ENCODE measurements at regions not wholly inside any gene's neighbourhood (a gene's known extent, or its start where the extent isn't known, plus 50 kb on each side); places are given as distances from the start of the nearest gene placed in this dataset.

DNA sequence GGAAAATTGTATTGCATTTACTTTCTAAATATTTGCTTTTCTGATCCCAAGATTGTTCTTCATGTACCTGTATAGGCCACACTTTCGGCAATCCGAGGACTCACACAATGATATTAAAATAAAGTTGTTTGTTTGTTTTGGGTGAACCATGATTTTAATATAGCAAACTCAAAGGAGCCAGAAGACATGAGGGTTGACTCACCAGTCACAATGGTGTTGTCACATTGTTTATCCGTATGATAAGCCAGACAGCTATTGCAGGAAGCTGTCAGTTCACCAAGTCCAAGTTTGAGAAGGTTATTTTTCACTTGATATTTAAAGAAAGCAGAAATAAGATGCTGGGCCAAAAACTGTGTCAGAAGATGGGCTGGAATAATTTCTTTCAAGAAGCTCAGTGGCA lies 67.1 kb upstream of the CPM start:
- Histone ChIP-seq H3K4me3 (ENCODE audit: low read depth, low read length, poor library complexity, severe bottlenecking) (no peak overlapping the region), H3K4me1 (ENCODE audit: insufficient read depth, low read length, poor library complexity, severe bottlenecking) (no peaks in the 10 kb centered on the region), H3K36me3 (ENCODE audit: insufficient read depth, low read length) (no peaks in the 10 kb centered on the region), H3K79me2 (ENCODE audit: insufficient read depth, low read depth, low read length) (no peaks in the 10 kb centered on the region), H3K9me3 (ENCODE audit: low read length) (peaks cover 7% of the 10 kb centered on the region; the same call in 1 of the 2 replicates), H3K27ac (ENCODE audit: low read depth, low read length, poor library complexity, severe bottlenecking) (no peak overlapping the region), H4K20me1 (ENCODE audit: insufficient read depth, low read length) (no peaks in the 10 kb centered on the region), H2AFZ (ENCODE audit: low read length) (no peak overlapping the region), H3K9me2 (ENCODE audit: insufficient read depth, low read length) (no peaks in the 10 kb centered on the region), H3K4me2 (ENCODE audit: low read length) (no peak overlapping the region)
- CTCF ChIA-PET (ENCODE audit: unreplicated experiment): no interaction called here
- no peak for DNase-seq (ENCODE audit: low spot score)
- intact Hi-C loops (cut with micrococcal nuclease; ENCODE audit: unreplicated experiment): no loop called here
- BruUV-seq (replicated peaks): no TSS peak
- POLR2A ChIA-PET: interaction anchor here (0.6 kb wide), 1 partner anchor 103 kb away, joined by 11 read pairs; no protein-coding TSS in a partner anchor
- TF ChIP-seq EZH2phosphoT487 (IDR thresholded peaks at IDR 0.05; ENCODE audit: borderline replicate concordance, low read depth, low read length) (no peak), CTCF (conservative IDR thresholded peaks at IDR 0.05; ENCODE audit: low read length) (no peak)

GRCh38 chr12:69000540-69001243 lies 67.7 kb upstream of the CPM start:
- Histone ChIP-seq H3K9me2 (ENCODE audit: insufficient read depth, low read length) (no peaks in the 10 kb centered on the region), H3K4me2 (ENCODE audit: low read length) (no peak overlapping the region), H3K4me1 (ENCODE audit: insufficient read depth, low read length, poor library complexity, severe bottlenecking) (no peaks in the 10 kb centered on the region), H3K27ac (ENCODE audit: low read depth, low read length, poor library complexity, severe bottlenecking) (no peak overlapping the region), H3K36me3 (ENCODE audit: insufficient read depth, low read length) (no peaks in the 10 kb centered on the region), H3K4me3 (ENCODE audit: low read depth, low read length, poor library complexity, severe bottlenecking) (no peak overlapping the region), H3K9me3 (ENCODE audit: low read length) (peaks cover 7% of the 10 kb centered on the region; the same call in 1 of the 2 replicates), H4K20me1 (ENCODE audit: insufficient read depth, low read length) (no peaks in the 10 kb centered on the region), H2AFZ (ENCODE audit: low read length) (no peak overlapping the region), H3K79me2 (ENCODE audit: insufficient read depth, low read depth, low read length) (no peaks in the 10 kb centered on the region)
- ChIA-PET POLR2A (interaction anchor here (0.6 kb wide), 1 partner anchor 103 kb away, joined by 11 read pairs; no protein-coding TSS in a partner anchor), CTCF (ENCODE audit: unreplicated experiment) (no interaction called here)
- intact Hi-C loops (cut with micrococcal nuclease; ENCODE audit: unreplicated experiment): no loop called here
- BruUV-seq (replicated peaks): no TSS peak
- DNase-seq (ENCODE audit: low spot score): no peak
- TF ChIP-seq EZH2phosphoT487 (IDR thresholded peaks at IDR 0.05; ENCODE audit: borderline replicate concordance, low read depth, low read length): no peak
- TF ChIP-seq CTCF (conservative IDR thresholded peaks at IDR 0.05; ENCODE audit: low read length): no peak

DNA sequence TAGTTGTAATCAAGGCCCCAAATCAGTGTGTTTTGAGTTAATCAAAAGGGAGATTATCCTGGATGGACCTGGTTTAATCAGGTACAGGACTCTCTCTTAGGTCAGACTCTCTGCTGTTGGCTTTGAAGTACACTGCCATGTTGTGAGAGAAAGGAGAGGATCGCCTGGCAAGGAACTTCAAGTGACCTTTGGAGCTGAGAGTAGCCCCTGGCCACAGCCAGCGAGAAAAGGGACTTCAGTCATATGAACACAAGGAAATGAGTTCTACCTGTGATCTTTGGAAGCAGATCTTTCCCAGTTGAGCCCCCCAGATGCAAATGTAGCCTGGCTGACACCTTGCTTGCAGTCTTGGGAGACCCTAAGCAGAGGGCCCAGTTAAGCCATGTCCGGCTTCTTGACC lies 68.3 kb upstream of the CPM start:
- no peak for TF ChIP-seq CTCF (conservative IDR thresholded peaks at IDR 0.05; ENCODE audit: low read length)
- no peak for TF ChIP-seq EZH2phosphoT487 (IDR thresholded peaks at IDR 0.05; ENCODE audit: borderline replicate concordance, low read depth, low read length)
- CTCF ChIA-PET (ENCODE audit: unreplicated experiment): no interaction called here
- Histone ChIP-seq H3K4me1 (ENCODE audit: insufficient read depth, low read length, poor library complexity, severe bottlenecking) (no peaks in the 10 kb centered on the region), H3K9me2 (ENCODE audit: insufficient read depth, low read length) (no peaks in the 10 kb centered on the region), H3K4me2 (ENCODE audit: low read length) (no peak overlapping the region), H3K9me3 (ENCODE audit: low read length) (peaks cover 7% of the 10 kb centered on the region; the same call in 1 of the 2 replicates), H3K36me3 (ENCODE audit: insufficient read depth, low read length) (no peaks in the 10 kb centered on the region), H3K79me2 (ENCODE audit: insufficient read depth, low read depth, low read length) (no peaks in the 10 kb centered on the region), H3K27ac (ENCODE audit: low read depth, low read length, poor library complexity, severe bottlenecking) (no peak overlapping the region), H2AFZ (ENCODE audit: low read length) (no peak overlapping the region), H3K4me3 (ENCODE audit: low read depth, low read length, poor library complexity, severe bottlenecking) (no peak overlapping the region), H4K20me1 (ENCODE audit: insufficient read depth, low read length) (no peaks in the 10 kb centered on the region)
- no peak for DNase-seq (ENCODE audit: low spot score)
- POLR2A ChIA-PET: interaction anchor here (0.6 kb wide), 1 partner anchor 28 kb away, joined by 3 read pairs; no protein-coding TSS in a partner anchor
- intact Hi-C loops (cut with micrococcal nuclease; ENCODE audit: unreplicated experiment): no loop called here
- BruUV-seq (replicated peaks): no TSS peak
